SK-N-MC (cell line): ENCODE measurements at regions not wholly inside any gene's neighbourhood (a gene's known extent, or its start where the extent isn't known, plus 50 kb on each side); places are given as distances from the start of the nearest gene placed in this dataset.

Experiments used
- EZH2 ChIP-seq: fragments of 200-600 bp; sonication (generic); IDR thresholded peaks from one replicate; pipeline ENCODE4 v1.6.1; 2017; ENCODE audit warnings: antibody characterized with exemption
- FOXP2 ChIP-seq: optimal IDR thresholded peaks from 2 replicates; pipeline ENCODE3; 2011; ENCODE audit warnings: mild to moderate bottlenecking, moderate library complexity; ENCODE audit not compliant: insufficient read depth; ENCODE audit errors: extremely low read length, control extremely low read depth
- POLR2AphosphoS5 ChIP-seq: IDR thresholded peaks from 2 replicates; pipeline ENCODE4 v1.6.1; 2012; ENCODE audit warnings: mild to moderate bottlenecking, low read depth, low read length, borderline replicate concordance

GRCh38 chr11:113549611-113550578 is 74.7 kb upstream of the DRD2 start:
- TF ChIP-seq POLR2AphosphoS5 (no peak), EZH2 (no peak), FOXP2 (no peak)
